Heart left ventricle (tissue), 16 donors: ENCODE measurements at regions not wholly inside any gene's neighbourhood (a gene's known extent, or its start where the extent isn't known, plus 50 kb on each side); places are given as distances from the start of the nearest gene placed in this dataset.

Experiments
- ATAC-seq, 4 donors: fragments of 200-7000 bp; cut with Tn5 transposase; one replicate each; pipeline ENCODE4 v1.9.1; 2020 to 2022; ENCODE audit warnings: moderate library complexity in 4 of 4, mild to moderate bottlenecking in 3 of 4, moderate number of reproducible peaks in 1 of 4
- DNase-seq, 5 donors: peaks; one replicate each; pipeline ENCODE4 v3.0.0-alpha.2; 2020
- H3K27ac ChIP-seq, 12 donors: fragments of 200-600 bp; sonication (generic) in 4 of 12; one replicate each; pipeline versions ENCODE4 v1.5.0 to v1.8.0; 2016 to 2022; ENCODE audit warnings: mild to moderate bottlenecking in 2 of 12
- H3K27me3 ChIP-seq, 9 donors: fragments of 200-600 bp; sonication (generic) in 2 of 9; one replicate each; pipeline versions ENCODE4 v1.5.1 to v1.8.0; 2016 to 2022; ENCODE audit warnings: mild to moderate bottlenecking in 3 of 9
- H3K36me3 ChIP-seq, 9 donors: fragments of 200-600 bp; sonication (generic) in 2 of 9; one replicate each; pipeline versions ENCODE4 v1.5.0 to v1.8.0; 2018 to 2022; ENCODE audit warnings: mild to moderate bottlenecking in 2 of 9
- H3K4me1 ChIP-seq, 12 donors: fragments of 200-600 bp; sonication (generic) in 4 of 12; one replicate each; pipeline versions ENCODE4 v1.5.0 to v1.8.0; 2016 to 2022; ENCODE audit warnings: mild to moderate bottlenecking in 3 of 12
- H3K4me3 ChIP-seq, 12 donors: fragments of 200-600 bp; sonication (generic) in 4 of 12; one replicate each; pipeline versions ENCODE4 v1.5.0 to v1.8.0; 2017 to 2022; ENCODE audit warnings: mild to moderate bottlenecking in 9 of 12, moderate library complexity in 4 of 12
- H3K9me3 ChIP-seq, 12 donors: fragments of 200-600 bp; sonication (generic) in 4 of 12; one replicate each; pipeline versions ENCODE4 v1.5.0 to v1.8.0; 2016 to 2022; ENCODE audit warnings: mild to moderate bottlenecking in 1 of 12
- CTCF ChIP-seq, 12 donors: fragments of 200-600 bp; sonication (generic) in 4 of 12; IDR thresholded peaks; one replicate each; pipeline versions ENCODE4 v1.5.0 to v1.8.0; 2018 to 2022; ENCODE audit warnings: antibody characterized with exemption in 12 of 12, mild to moderate bottlenecking in 5 of 12
- POLR2A ChIP-seq, 2 donors: fragments of 450-650 bp; IDR thresholded peaks; one replicate each; pipeline ENCODE4 v1.6.1; 2017; ENCODE audit warnings: antibody characterized with exemption in 2 of 2, mild to moderate bottlenecking in 2 of 2, moderate library complexity in 2 of 2
- WGBS, 4 donors: extraction: QIAGEN DNeasy Blood & Tissue Kit in 2 of 4; methylation state at CpG; one replicate each; pipeline versions ENCODE4 v1.1.5 to v1.1.7; 2013 to 2018; 5-methylcytosine and 5-hydroxymethylcytosine counted together
- intact Hi-C, 10 donors: fragments of 100-400 bp; cut with DNase I; formaldehyde crosslinking; loops; one replicate each; pipeline versions ENCODE4 v1.11.1 to v1.14.2; 2022
- donor health status: ischemic (EF 13 %, LVEDD 7.1; RV severe dilation, severe dysfunction).
- donor health status: healthy with polysubstance abuse.
- donor health status: DM: no; HTN: yes; CAD: no.
- donor health status: DM: no; HTN: no; CAD: no.
- donor health status: ischemic (EF 25% LVEDD 6.9; RV normal size, moderate dysfunction).
- donor health status: ischemic (EF 25% LVEDD 5.7; RV mildly dilated, moderate dysfunction).
- donor health status: healthy.
- donor health status: DM: yes; HTN: yes; CAD: no.
- donor health status: ischemic (EF 35%, LVEDD 5.7; RV mildly dilated, moderate dysfunction).
- donor health status: nonischemic (EF 11% LVEDD 7.7; RV severe dilation, severe dysfunction).
- donor health status: DM: yes; HTN: yes; CAD: no.
- donor health status: PGD.
- donor health status: ischemic (EF 29% LVEDD 5.4; RV normal size, mild dysfunction).
- donor health status: nonischemic (EF 23%, LVEDD 6.1; RV moderate dilation, normal function).

GRCh38 chr10:10798864-10799192, 218.8 kb upstream of the CELF2 start:
- H3K36me3 ChIP-seq, result no peaks in the 10 kb centered on the region
- peaks cover 0 to 69% (median 33%) of the 10 kb centered on the region in 12 donors for H3K4me1 ChIP-seq
- TF ChIP-seq POLR2A (IDR thresholded peaks at IDR 0.05), result no peak
- TF ChIP-seq CTCF (IDR thresholded peaks at IDR 0.05), result no peak
- WGBS, 4 donors, result 66 to 77% (median 73%) methylated on average over 7 of the region's 7 CpGs
- peak overlapping the region; percentile 67 to 91 (median 81) for H3K27ac ChIP-seq
- no peak for DNase-seq
- intact Hi-C loops, result loop anchor here in 8 of 10 donors (5.0 to 10.0 kb wide), 9 partner anchors 73 to 476 kb away; partner anchors contain the start of gene CELF2 (in 2 of the 8)
- H3K9me3 ChIP-seq, result peaks cover 0 to 13% (median 0%) of the 10 kb centered on the region in 12 donors
- H3K27me3 ChIP-seq, result no peaks in the 10 kb centered on the region
- H3K4me3 ChIP-seq, result peak overlapping the region in 11 of 12 donors; percentile 6 to 53 (median 34)
- peak in 2 of 4 donors; percentile 3 to 4 for ATAC-seq

GRCh38 chr10:10800961-10801360, 216.7 kb upstream of the CELF2 start:
- H3K27me3 ChIP-seq, result no peaks in the 10 kb centered on the region
- peaks cover 0 to 71% (median 37%) of the 10 kb centered on the region in 12 donors for H3K4me1 ChIP-seq
- peak overlapping the region in 3 of 12 donors; percentile 10 to 57 (median 15) for H3K27ac ChIP-seq
- ATAC-seq (no peak), DNase-seq (no peak)
- H3K9me3 ChIP-seq, result peaks cover 0 to 13% (median 0%) of the 10 kb centered on the region in 12 donors
- no peak overlapping the region for H3K4me3 ChIP-seq
- 78 to 85% (median 81%) methylated on average over 3 of the region's 3 CpGs for WGBS, 4 donors
- intact Hi-C loops, result loop anchor here in 3 of 10 donors (5.0 to 10.0 kb wide), 3 partner anchors 214 to 226 kb away; partner anchors contain the start of gene CELF2 (in 2 of the 3)
- no peaks in the 10 kb centered on the region for H3K36me3 ChIP-seq
- TF ChIP-seq POLR2A (IDR thresholded peaks at IDR 0.05) (no peak), CTCF (IDR thresholded peaks at IDR 0.05) (no peak)

GRCh38 chr10:10803278-10803677, 214.4 kb upstream of the CELF2 start:
- Histone ChIP-seq H3K27ac (peak overlapping the region in 11 of 12 donors; percentile 23 to 82 (median 68)), H3K9me3 (peaks cover 0 to 13% (median 0%) of the 10 kb centered on the region in 12 donors)
- WGBS, 4 donors, result 54 to 66% (median 64%) methylated on average over 1 of the region's 1 CpG

More at GRCh38 chr10:10803278-10803677, 214.4 kb upstream of the CELF2 start:
- ATAC-seq, result peak; percentile 53 to 95 (median 88)
- peak in 4 of 5 donors; percentile 51 to 63 (median 54) for DNase-seq
- H3K4me3 ChIP-seq, result no peak overlapping the region
- peaks cover 0 to 49% (median 23%) of the 10 kb centered on the region in 12 donors for H3K4me1 ChIP-seq
- no peaks in the 10 kb centered on the region for H3K36me3 ChIP-seq
- H3K27me3 ChIP-seq, result no peaks in the 10 kb centered on the region
- TF ChIP-seq CTCF (IDR thresholded peaks at IDR 0.05) (no peak), POLR2A (IDR thresholded peaks at IDR 0.05) (no peak)
- intact Hi-C loops, result loop anchor here in 3 of 10 donors (5.0 to 10.0 kb wide), 3 partner anchors 212 to 224 kb away; partner anchors contain the start of gene CELF2 (in 2 of the 3)
